ENCODE measurements at regions not wholly inside any gene's neighbourhood (a gene's known extent, or its start where the extent isn't known, plus 50 kb on each side); places are given as distances from the start of the nearest gene placed in this dataset.

GRCh38 chr2:83238111-83238510, 1221.0 kb downstream of the SUCLG1 start:
- TF ChIP-seq CTCF (IDR thresholded peaks at IDR 0.05; ENCODE audit: insufficient read depth, low read length): no peak

GRCh38 chr2:83234246-83234645, 1224.8 kb downstream of the SUCLG1 start:
- no peak for DNase-seq (ENCODE audit: low read depth)
- no peak overlapping the region for H3K4me3 ChIP-seq (ENCODE audit: low read depth, low read length)

More at GRCh38 chr2:83238111-83238510, 1221.0 kb downstream of the SUCLG1 start:
- DNase-seq (ENCODE audit: low read depth): no peak
- H3K4me3 ChIP-seq (ENCODE audit: low read depth, low read length): no peak overlapping the region

GRCh38 chr2:83233781-83234180, 1225.3 kb downstream of the SUCLG1 start:
- DNase-seq (ENCODE audit: low read depth): no peak
- TF ChIP-seq CTCF (IDR thresholded peaks at IDR 0.05; ENCODE audit: insufficient read depth, low read length): no peak
- H3K4me3 ChIP-seq (ENCODE audit: low read depth, low read length): no peak overlapping the region

More at GRCh38 chr2:83234246-83234645, 1224.8 kb downstream of the SUCLG1 start:
- TF ChIP-seq CTCF (IDR thresholded peaks at IDR 0.05; ENCODE audit: insufficient read depth, low read length): no peak

GRCh38 chr2:83233326-83233725, 1225.8 kb downstream of the SUCLG1 start:
- no peak for TF ChIP-seq CTCF (IDR thresholded peaks at IDR 0.05; ENCODE audit: insufficient read depth, low read length)
- no peak for DNase-seq (ENCODE audit: low read depth)
- no peak overlapping the region for H3K4me3 ChIP-seq (ENCODE audit: low read depth, low read length)

GRCh38 chr2:83229443-83229842, 1229.6 kb downstream of the SUCLG1 start:
- no peak for DNase-seq (ENCODE audit: low read depth)
- no peak for TF ChIP-seq CTCF (IDR thresholded peaks at IDR 0.05; ENCODE audit: insufficient read depth, low read length)
- H3K4me3 ChIP-seq (ENCODE audit: low read depth, low read length): no peak overlapping the region

GRCh38 chr2:83224591-83225200, 1234.4 kb downstream of the SUCLG1 start:
- no peak for TF ChIP-seq CTCF (IDR thresholded peaks at IDR 0.05; ENCODE audit: insufficient read depth, low read length)
- H3K4me3 ChIP-seq (ENCODE audit: low read depth, low read length): no peak overlapping the region
- no peak for DNase-seq (ENCODE audit: low read depth)

- DNase-seq (ENCODE audit: low read depth): no peak
- no peak for TF ChIP-seq CTCF (IDR thresholded peaks at IDR 0.05; ENCODE audit: insufficient read depth, low read length)
- H3K4me3 ChIP-seq (ENCODE audit: low read depth, low read length): no peak overlapping the region
These were observed 1237.8 kb downstream of the SUCLG1 start for GRCh38 chr2:83221258-83221657.

Measured in fibroblast of the aortic adventitia (primary cell).